GM18526 (cell line): ENCODE measurements at regions not wholly inside any gene's neighbourhood (a gene's known extent, or its start where the extent isn't known, plus 50 kb on each side); places are given as distances from the start of the nearest gene placed in this dataset.

Source experiments
- POLR2A ChIP-seq: IDR thresholded peaks from 3 replicates; pipeline ENCODE4 v1.6.1; 2011; ENCODE audit not compliant: insufficient read length; ENCODE audit errors: extremely low read depth

GRCh38 chr10:130792096-130792845 is 519.2 kb downstream of the TCERG1L start:
- no peak for TF ChIP-seq POLR2A

- no peak for TF ChIP-seq POLR2A
These were observed 515.7 kb downstream of the TCERG1L start for GRCh38 chr10:130795819-130796218.

GRCh38 chr10:130799532-130799931 is 512.0 kb downstream of the TCERG1L start:
- TF ChIP-seq POLR2A: no peak

- no peak for TF ChIP-seq POLR2A
These were observed 511.2 kb downstream of the TCERG1L start for GRCh38 chr10:130800281-130800680.

GRCh38 chr10:130801276-130801675 is 510.2 kb downstream of the TCERG1L start:
- TF ChIP-seq POLR2A: no peak

- no peak for TF ChIP-seq POLR2A
These were observed 509.7 kb downstream of the TCERG1L start for GRCh38 chr10:130801784-130802183.

GRCh38 chr10:130802301-130802700 is 509.2 kb downstream of the TCERG1L start:
- no peak for TF ChIP-seq POLR2A

- no peak for TF ChIP-seq POLR2A
These were observed 507.2 kb downstream of the TCERG1L start for GRCh38 chr10:130804281-130804680.

- TF ChIP-seq POLR2A: no peak
These were observed 506.5 kb downstream of the TCERG1L start for GRCh38 chr10:130804778-130805634.

- TF ChIP-seq POLR2A: no peak
These were observed 505.9 kb downstream of the TCERG1L start for GRCh38 chr10:130805635-130806030.

GRCh38 chr10:130806426-130806825 is 505.1 kb downstream of the TCERG1L start:
- TF ChIP-seq POLR2A: no peak

GRCh38 chr10:130807096-130807495 is 504.4 kb downstream of the TCERG1L start:
- TF ChIP-seq POLR2A: no peak

- no peak for TF ChIP-seq POLR2A
These were observed 503.8 kb downstream of the TCERG1L start for GRCh38 chr10:130807721-130808120.

GRCh38 chr10:130808243-130808642 is 503.3 kb downstream of the TCERG1L start:
- TF ChIP-seq POLR2A: no peak

GRCh38 chr10:130808686-130809085 is 502.8 kb downstream of the TCERG1L start:
- no peak for TF ChIP-seq POLR2A

GRCh38 chr10:130809181-130809580 is 502.3 kb downstream of the TCERG1L start:
- no peak for TF ChIP-seq POLR2A
